T-helper 1 cell treated with Interleukin-12 subunit alpha and Interleukin-12 subunit beta and Interleukin-4 antibody, amounts not matched to agents 30 ng/mL and 1 ng/mL, for 36 hours (primary cell): ENCODE measurements at regions not wholly inside any gene's neighbourhood (a gene's known extent, or its start where the extent isn't known, plus 50 kb on each side); places are given as distances from the start of the nearest gene placed in this dataset.

Experiments
- intact Hi-C: fragments of 100-400 bp; cut with micrococcal nuclease; formaldehyde crosslinking; loops from one replicate; pipeline ENCODE4 v1.15.1; 2024

- intact Hi-C loops = no loop called here
Observed at GRCh38 chr10:33749067-33749735, 414.7 kb upstream of the NRP1 start.

- intact Hi-C loops = no loop called here
Observed at GRCh38 chr10:33746836-33747268, 412.4 kb upstream of the NRP1 start.

- intact Hi-C loops = no loop called here
Observed at GRCh38 chr10:33746186-33746585, 411.7 kb upstream of the NRP1 start.

- intact Hi-C loops = no loop called here
Observed at GRCh38 chr10:33743429-33743857, 409.0 kb upstream of the NRP1 start.

- intact Hi-C loops = no loop called here
Observed at GRCh38 chr10:33739031-33739430, 404.6 kb upstream of the NRP1 start.

GRCh38 chr10:33735464-33735923 is 401.0 kb upstream of the NRP1 start:
- intact Hi-C loops = no loop called here

- intact Hi-C loops = no loop called here
Observed at GRCh38 chr10:33734393-33735155, 400.1 kb upstream of the NRP1 start.

- intact Hi-C loops = no loop called here
Observed at GRCh38 chr10:33733058-33733457, 398.6 kb upstream of the NRP1 start.

GRCh38 chr10:33732161-33732680 is 397.8 kb upstream of the NRP1 start:
- intact Hi-C loops = no loop called here

GRCh38 chr10:33731322-33731721 is 396.9 kb upstream of the NRP1 start:
- intact Hi-C loops = no loop called here

- intact Hi-C loops = no loop called here
Observed at GRCh38 chr10:33725430-33725829, 391.0 kb upstream of the NRP1 start.

GRCh38 chr10:33723181-33723580 is 388.7 kb upstream of the NRP1 start:
- intact Hi-C loops = no loop called here

GRCh38 chr10:33722067-33722466 is 387.6 kb upstream of the NRP1 start:
- intact Hi-C loops = no loop called here

GRCh38 chr10:33721509-33721908 is 387.0 kb upstream of the NRP1 start:
- intact Hi-C loops = no loop called here

GRCh38 chr10:33720161-33720560 is 385.7 kb upstream of the NRP1 start:
- intact Hi-C loops = no loop called here

- intact Hi-C loops = no loop called here
Observed at GRCh38 chr10:33719005-33719703, 384.7 kb upstream of the NRP1 start.

GRCh38 chr10:33716501-33717267 is 382.2 kb upstream of the NRP1 start:
- intact Hi-C loops = no loop called here

GRCh38 chr10:33715303-33715975 is 381.0 kb upstream of the NRP1 start:
- intact Hi-C loops = no loop called here

GRCh38 chr10:33712825-33713224 is 378.4 kb upstream of the NRP1 start:
- intact Hi-C loops = no loop called here

GRCh38 chr10:33710006-33710405 is 375.5 kb upstream of the NRP1 start:
- intact Hi-C loops = no loop called here
